ENCODE measurements at regions not wholly inside any gene's neighbourhood (a gene's known extent, or its start where the extent isn't known, plus 50 kb on each side); places are given as distances from the start of the nearest gene placed in this dataset.

GRCh38 chr13:60986301-60986700, 429.3 kb downstream of the PCDH20 start:
- TF ChIP-seq POLR2A (IDR thresholded peaks at IDR 0.05) = no peak
- TF ChIP-seq CTCF (IDR thresholded peaks at IDR 0.05) = no peak
- 59 to 81% methylated on average over 1 of the region's 1 CpG for WGBS, 2 donors
- H3K27me3 ChIP-seq = no peaks in the 10 kb centered on the region
- H3K4me3 ChIP-seq = no peak overlapping the region
- DNase-seq (no peak), ATAC-seq (no peak)
- H3K36me3 ChIP-seq (replicated peaks in 1 of 2; ENCODE audit: insufficient read depth in 1 of 2, low read depth in 2 of 2) = no peaks in the 10 kb centered on the region
- no peaks in the 10 kb centered on the region for H3K9me3 ChIP-seq
- no peak overlapping the region for H3K27ac ChIP-seq
- intact Hi-C loops (cut with DNase I) = no loop called here
- H3K4me1 ChIP-seq = no peaks in the 10 kb centered on the region

- Histone ChIP-seq H3K9me3 (no peaks in the 10 kb centered on the region), H3K4me1 (no peaks in the 10 kb centered on the region), H3K27me3 (no peaks in the 10 kb centered on the region), H3K4me3 (no peak overlapping the region), H3K36me3 (replicated peaks in 1 of 2; ENCODE audit: insufficient read depth in 1 of 2, low read depth in 2 of 2) (no peaks in the 10 kb centered on the region), H3K27ac (no peak overlapping the region)
- intact Hi-C loops (cut with DNase I) = no loop called here
- 63 to 78% methylated on average over 3 of the region's 3 CpGs for WGBS, 2 donors
- TF ChIP-seq POLR2A (IDR thresholded peaks at IDR 0.05) = no peak
- TF ChIP-seq CTCF (IDR thresholded peaks at IDR 0.05) = no peak
- ATAC-seq (no peak), DNase-seq (no peak)
Measured at GRCh38 chr13:60981407-60981806, 434.2 kb downstream of the PCDH20 start.

GRCh38 chr13:60976367-60976766, 439.3 kb downstream of the PCDH20 start:
- intact Hi-C loops (cut with DNase I) = no loop called here
- H3K4me1 ChIP-seq = no peaks in the 10 kb centered on the region
- H3K4me3 ChIP-seq = no peak overlapping the region
- DNase-seq (no peak), ATAC-seq (no peak)
- TF ChIP-seq POLR2A (IDR thresholded peaks at IDR 0.05) (no peak), CTCF (IDR thresholded peaks at IDR 0.05) (no peak)
- H3K9me3 ChIP-seq = no peaks in the 10 kb centered on the region
- H3K27ac ChIP-seq = no peak overlapping the region
- no peaks in the 10 kb centered on the region for H3K36me3 ChIP-seq (replicated peaks in 1 of 2; ENCODE audit: insufficient read depth in 1 of 2, low read depth in 2 of 2)
- H3K27me3 ChIP-seq = no peaks in the 10 kb centered on the region

- intact Hi-C loops (cut with DNase I) = no loop called here
- ATAC-seq (no peak), DNase-seq (no peak)
- H3K27me3 ChIP-seq = no peaks in the 10 kb centered on the region
- TF ChIP-seq POLR2A (IDR thresholded peaks at IDR 0.05) (no peak), CTCF (IDR thresholded peaks at IDR 0.05) (no peak)
- no peaks in the 10 kb centered on the region for H3K9me3 ChIP-seq
- H3K27ac ChIP-seq = no peak overlapping the region
- 10 to 13% methylated on average over 1 of the region's 1 CpG for WGBS, 2 donors
- H3K36me3 ChIP-seq (replicated peaks in 1 of 2; ENCODE audit: insufficient read depth in 1 of 2, low read depth in 2 of 2) = no peaks in the 10 kb centered on the region
- H3K4me3 ChIP-seq = no peak overlapping the region
- H3K4me1 ChIP-seq = peaks cover 8% of the 10 kb centered on the region
Measured at GRCh38 chr13:60974296-60974695, 441.4 kb downstream of the PCDH20 start.

GRCh38 chr13:60973529-60973928, 442.1 kb downstream of the PCDH20 start:
- DNase-seq (no peak), ATAC-seq (no peak)
- Histone ChIP-seq H3K9me3 (no peaks in the 10 kb centered on the region), H3K36me3 (replicated peaks in 1 of 2; ENCODE audit: insufficient read depth in 1 of 2, low read depth in 2 of 2) (no peaks in the 10 kb centered on the region), H3K27ac (no peak overlapping the region), H3K27me3 (no peaks in the 10 kb centered on the region), H3K4me1 (peaks cover 8% of the 10 kb centered on the region), H3K4me3 (no peak overlapping the region)
- WGBS, 2 donors = 83 to 94% methylated on average over 6 of the region's 6 CpGs
- intact Hi-C loops (cut with DNase I) = no loop called here
- no peak for TF ChIP-seq CTCF (IDR thresholded peaks at IDR 0.05)
- TF ChIP-seq POLR2A (IDR thresholded peaks at IDR 0.05) = no peak

Data from body of pancreas (tissue), 4 donors.